Thoracic aorta (tissue), 2 donors: ENCODE measurements at regions not wholly inside any gene's neighbourhood (a gene's known extent, or its start where the extent isn't known, plus 50 kb on each side); places are given as distances from the start of the nearest gene placed in this dataset.

Experiments
- ATAC-seq: fragments of 150-250 bp; one replicate; pipeline ENCODE4 v1.8.0; 2017; ENCODE audit warnings: low read depth; ENCODE audit not compliant: insufficient number of reproducible peaks, low FRiP score
- DNase-seq: peaks from one replicate; pipeline ENCODE4 v3.0.0-alpha.2; 2020; ENCODE audit warnings: low spot score
- H3K27ac ChIP-seq, 2 donors: fragments of 200-600 bp; sonication (generic); 1 replicate in 1 of 2; 2 replicates in 1 of 2; pipeline ENCODE4 v1.5.1; 2016; ENCODE audit warnings: mild to moderate bottlenecking in 2 of 2, moderate library complexity in 2 of 2
- H3K27me3 ChIP-seq: fragments of 200-600 bp; sonication (generic); replicated peaks from 2 replicates; pipeline ENCODE4 v1.6.0; 2016; ENCODE audit warnings: mild to moderate bottlenecking; ENCODE audit not compliant: insufficient read depth
- H3K36me3 ChIP-seq: fragments of 200-600 bp; sonication (generic); one replicate; pipeline ENCODE4 v1.5.1; 2016
- H3K4me1 ChIP-seq, 2 donors: fragments of 200-600 bp; sonication (generic); 1 replicate in 1 of 2; 2 replicates in 1 of 2; pipeline versions ENCODE4 v1.5.1 to v1.6.0; 2016; ENCODE audit warnings: low read depth in 2 of 2, mild to moderate bottlenecking in 1 of 2; ENCODE audit not compliant: control insufficient read depth in 1 of 2
- H3K4me3 ChIP-seq: fragments of 200-600 bp; sonication (generic); 2 replicates; pipeline ENCODE4 v1.5.1; 2016; ENCODE audit warnings: mild to moderate bottlenecking
- H3K9me3 ChIP-seq: fragments of 200-600 bp; sonication (generic); 2 replicates; pipeline ENCODE4 v1.5.1; 2016
- CTCF ChIP-seq: fragments of 200-600 bp; sonication (generic); IDR thresholded peaks from one replicate; pipeline ENCODE4 v1.5.1; 2019; ENCODE audit warnings: antibody characterized with exemption

GRCh38 chr2:238638100-238638981 is 209.5 kb upstream of the TWIST2 start:
- TF ChIP-seq CTCF: no peak
- Histone ChIP-seq H3K27ac (no peak overlapping the region), H3K4me1 (no peaks in the 10 kb centered on the region), H3K36me3 (no peaks in the 10 kb centered on the region), H3K27me3 (no peaks in the 10 kb centered on the region), H3K4me3 (no peak overlapping the region), H3K9me3 (no peaks in the 10 kb centered on the region)
- DNase-seq (no peak), ATAC-seq (no peak)

- no peak for DNase-seq
- Histone ChIP-seq H3K4me1 (peaks cover 2 to 5% of the 10 kb centered on the region in 2 donors), H3K4me3 (no peak overlapping the region), H3K36me3 (no peaks in the 10 kb centered on the region), H3K27me3 (no peaks in the 10 kb centered on the region), H3K9me3 (no peaks in the 10 kb centered on the region), H3K27ac (no peak overlapping the region)
- no peak for TF ChIP-seq CTCF
- ATAC-seq: no peak
Observed at GRCh38 chr2:238638982-238639628, 208.8 kb upstream of the TWIST2 start.

- Histone ChIP-seq H3K4me3 (no peak overlapping the region), H3K27ac (no peak overlapping the region), H3K36me3 (no peaks in the 10 kb centered on the region), H3K4me1 (peaks cover 2 to 8% of the 10 kb centered on the region in 2 donors), H3K27me3 (no peaks in the 10 kb centered on the region), H3K9me3 (no peaks in the 10 kb centered on the region)
- DNase-seq (no peak), ATAC-seq (no peak)
- TF ChIP-seq CTCF: no peak
Observed at GRCh38 chr2:238640486-238640885, 207.4 kb upstream of the TWIST2 start.

- H3K4me1 ChIP-seq: peaks cover 11 to 21% of the 10 kb centered on the region in 2 donors
- no peak for TF ChIP-seq CTCF
- no peak for ATAC-seq
- no peak overlapping the region for H3K27ac ChIP-seq
- no peaks in the 10 kb centered on the region for H3K27me3 ChIP-seq
- no peaks in the 10 kb centered on the region for H3K9me3 ChIP-seq
- H3K4me3 ChIP-seq: no peak overlapping the region
- H3K36me3 ChIP-seq: no peaks in the 10 kb centered on the region
- DNase-seq: no peak
Observed at GRCh38 chr2:238642973-238643372, 204.9 kb upstream of the TWIST2 start.

GRCh38 chr2:238643400-238643907 is 204.4 kb upstream of the TWIST2 start:
- no peak for DNase-seq
- no peak for TF ChIP-seq CTCF
- no peak overlapping the region for H3K27ac ChIP-seq

More at GRCh38 chr2:238643400-238643907, 204.4 kb upstream of the TWIST2 start:
- Histone ChIP-seq H3K9me3 (no peaks in the 10 kb centered on the region), H3K27me3 (no peaks in the 10 kb centered on the region), H3K4me3 (no peak overlapping the region), H3K36me3 (no peaks in the 10 kb centered on the region), H3K4me1 (peaks cover 11 to 21% of the 10 kb centered on the region in 2 donors)
- ATAC-seq: no peak
